HG03565 (cell line): ENCODE measurements at regions not wholly inside any gene's neighbourhood (a gene's known extent, or its start where the extent isn't known, plus 50 kb on each side); places are given as distances from the start of the nearest gene placed in this dataset.
"Not testable (repeated sequence)": the region's sequence is repeated elsewhere in the genome, so short reads cannot be mapped to it uniquely, and the experiment has no call there.

Experiments
- ATAC-seq: cut with Tn5 transposase; IDR thresholded peaks from one replicate; pipeline ENCODE4 v1.9.1; 2021; ENCODE audit warnings: mild to moderate bottlenecking, moderate library complexity; ENCODE audit not compliant: unreplicated experiment

DNA sequence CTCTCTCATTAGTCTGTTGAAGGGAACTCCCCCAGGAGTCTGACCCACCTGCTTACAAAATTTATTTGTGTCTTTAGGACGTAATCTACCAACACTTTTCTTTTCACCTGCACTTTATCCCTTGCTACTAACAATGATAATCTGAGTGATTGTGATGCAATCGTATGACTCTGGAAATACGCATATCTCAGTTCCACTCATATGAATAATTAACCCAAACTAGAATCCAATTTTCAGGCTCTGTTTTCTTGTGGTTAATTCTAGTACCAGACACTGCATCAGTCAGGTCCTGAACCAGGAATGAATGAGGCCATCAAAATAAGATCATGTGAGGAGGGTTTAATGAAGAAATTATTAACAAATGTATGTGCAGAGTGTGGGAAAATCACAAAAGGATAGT, 158.4 kb upstream of the SRD5A2 start:
- no peak for ATAC-seq

DNA sequence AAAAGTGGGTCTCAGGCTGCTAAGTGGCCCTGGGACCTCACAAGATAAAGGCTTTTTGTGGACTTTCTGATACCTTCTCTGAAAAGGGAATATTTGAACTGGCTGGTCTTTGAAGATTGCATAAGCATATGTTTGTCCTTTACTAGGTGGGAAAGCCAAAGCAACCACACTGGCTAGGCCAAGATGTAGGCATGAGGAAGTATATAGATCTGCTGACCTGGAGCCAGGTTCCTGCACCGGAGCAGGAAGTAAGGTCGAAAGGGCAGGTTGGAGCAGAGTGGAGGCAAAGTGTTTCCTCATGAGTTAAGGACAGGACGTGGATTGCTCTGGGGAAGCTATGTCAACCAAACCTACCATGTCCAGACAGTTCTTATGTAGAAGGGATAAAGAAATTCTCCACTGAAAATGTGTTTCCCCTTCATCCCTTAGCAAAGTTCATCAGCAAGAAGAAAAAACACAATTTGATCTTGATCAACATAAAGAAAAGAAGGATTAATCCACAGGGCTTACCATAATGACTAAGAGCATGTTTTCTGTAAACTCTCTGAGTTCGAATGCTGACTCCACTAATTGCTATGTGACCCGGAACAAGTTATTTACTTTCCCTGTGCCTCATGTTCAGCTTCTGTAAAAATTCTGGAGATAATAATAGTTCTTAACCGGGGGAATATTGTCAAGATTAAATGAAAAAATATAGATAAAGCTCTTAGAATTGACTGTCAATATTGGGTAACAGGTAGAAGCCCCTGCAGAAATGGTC, 156.1 kb upstream of the SRD5A2 start:
- ATAC-seq, result no peak

DNA sequence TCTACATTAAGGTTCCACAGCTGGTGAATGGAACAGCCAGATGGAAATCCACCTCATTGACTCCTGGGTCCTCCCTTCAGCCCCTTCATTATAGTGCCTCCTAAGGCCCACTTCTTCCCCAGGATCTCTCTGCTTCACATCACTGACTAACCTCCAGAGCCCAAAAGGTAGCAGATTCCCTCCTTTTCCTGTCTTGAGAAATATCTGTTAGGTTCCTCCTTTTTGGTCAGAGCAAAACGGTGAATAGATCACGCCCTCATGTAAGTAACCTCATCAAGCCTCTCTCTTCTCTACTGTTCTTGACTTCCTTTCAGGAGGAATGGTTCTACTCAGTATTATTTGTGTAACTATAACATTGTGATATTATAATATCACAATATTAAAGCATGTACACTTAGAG, 155.0 kb upstream of the SRD5A2 start:
- ATAC-seq, result no peak

DNA sequence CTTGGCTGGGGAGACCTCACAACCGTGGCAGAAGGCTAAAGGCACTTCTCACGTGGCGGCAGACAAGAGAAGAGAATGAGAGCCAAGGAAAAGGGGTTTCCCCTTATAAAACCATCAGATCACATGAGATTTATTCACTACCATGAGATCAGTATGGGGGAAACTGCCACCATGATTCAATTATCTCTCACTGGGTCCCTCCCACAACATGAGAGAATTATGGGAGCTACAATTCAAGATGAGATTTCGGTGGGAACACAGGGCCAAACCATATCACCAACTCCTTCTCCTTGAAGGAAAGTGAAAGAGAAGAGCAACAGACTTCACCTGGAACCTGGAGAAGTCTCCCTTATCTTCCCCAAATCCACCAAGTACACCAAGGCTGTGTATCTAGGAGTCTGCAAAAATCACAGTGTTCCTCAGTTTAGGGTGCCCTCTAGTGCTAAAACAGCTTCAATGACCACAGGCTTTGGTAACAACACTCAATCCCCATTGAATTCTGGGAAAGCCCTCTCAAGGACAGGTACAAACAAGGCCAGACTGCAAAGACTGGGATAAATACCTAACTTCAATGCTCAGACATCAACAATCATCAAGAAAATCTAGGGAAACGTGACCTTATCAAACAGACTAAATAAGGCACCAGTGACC, 148.8 kb upstream of the SRD5A2 start:
- no peak for ATAC-seq

DNA sequence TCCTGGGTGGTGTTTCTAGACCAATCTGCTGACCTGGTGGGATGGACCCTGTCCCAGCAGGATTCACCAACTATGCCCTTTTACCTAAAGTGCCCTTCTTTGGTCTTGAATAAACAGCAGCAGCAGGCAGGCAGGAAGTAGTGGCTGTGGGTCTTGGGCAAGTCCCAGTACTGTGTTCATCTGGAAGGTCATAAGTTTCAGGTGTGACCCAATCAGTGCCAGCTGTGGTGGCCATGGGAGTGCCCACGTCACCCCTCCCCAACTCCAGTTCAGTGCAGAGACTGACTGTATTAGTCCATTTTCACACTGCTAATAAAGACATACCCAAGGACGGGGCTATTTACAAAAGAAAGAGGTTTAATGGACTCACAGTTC, 148.3 kb upstream of the SRD5A2 start:
- no peak for ATAC-seq

DNA sequence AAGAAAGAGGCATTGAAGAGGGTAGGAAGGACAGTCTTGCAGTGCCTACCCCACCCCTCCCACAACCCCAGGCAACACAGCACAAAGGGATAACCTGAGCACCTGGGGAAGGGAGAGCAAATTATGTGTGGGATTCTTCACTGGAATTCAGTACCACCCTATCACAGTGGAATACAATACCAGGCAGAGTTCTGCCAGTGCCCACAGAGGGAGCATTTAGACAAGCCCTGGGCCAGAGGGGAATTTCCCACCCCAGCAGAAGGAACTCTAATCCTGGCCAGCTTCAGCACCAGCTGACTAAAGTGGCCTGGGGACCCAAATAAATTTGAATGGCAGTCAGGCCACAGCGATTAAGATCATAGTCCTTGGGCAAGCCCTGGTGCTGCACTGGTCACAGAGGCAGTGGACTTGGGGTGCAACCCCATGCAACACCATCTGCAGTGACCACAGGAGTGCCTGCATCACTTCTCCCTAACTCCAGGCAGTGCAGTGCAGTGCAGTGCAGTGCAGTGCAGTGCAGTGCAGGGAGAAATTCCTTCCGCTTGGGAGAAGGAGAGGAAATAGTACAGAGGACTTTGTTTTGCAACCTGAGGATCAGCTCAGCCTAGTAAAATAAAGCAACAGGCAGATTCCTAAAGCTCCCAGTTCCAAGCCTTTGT, 147.8 kb upstream of the SRD5A2 start:
- ATAC-seq, result no peak

DNA sequence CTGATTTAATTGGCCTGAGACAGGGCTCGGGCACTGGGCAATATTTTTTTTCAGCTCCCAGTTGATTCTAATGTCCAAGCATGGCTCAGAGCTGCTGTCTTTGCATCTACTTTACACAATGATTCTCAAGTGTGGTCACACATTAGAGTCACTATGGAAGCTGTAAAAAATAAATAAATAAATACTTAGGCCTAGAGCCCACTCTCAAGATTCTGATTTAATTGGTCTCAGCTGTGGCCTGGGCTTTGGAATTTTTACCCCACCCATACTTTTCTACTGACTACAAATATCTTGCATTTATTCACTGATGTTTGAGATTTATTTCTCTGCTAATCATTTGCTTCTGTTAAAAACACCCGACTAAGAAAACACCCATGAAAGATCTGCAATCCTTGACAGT, 145.7 kb upstream of the SRD5A2 start:
- no peak for ATAC-seq

DNA sequence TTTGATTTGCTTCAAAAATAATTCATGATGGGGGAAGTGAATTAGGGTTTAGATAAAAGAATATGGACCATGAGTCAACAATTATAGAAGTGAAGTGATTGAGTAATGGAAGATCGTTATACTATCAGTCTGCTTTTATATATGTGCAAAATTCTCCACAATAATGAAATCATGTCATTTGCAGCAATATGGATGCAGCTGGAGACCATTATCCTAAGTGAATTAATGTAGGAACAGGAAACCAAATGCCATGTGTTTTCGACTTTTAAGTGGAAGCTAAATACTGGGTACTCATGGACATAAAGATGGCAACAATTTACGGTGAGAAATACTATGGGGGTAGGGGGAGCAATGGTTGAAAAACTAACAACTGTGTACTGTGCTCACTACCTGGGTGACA, 144.7 kb upstream of the SRD5A2 start:
- ATAC-seq, result no peak

DNA sequence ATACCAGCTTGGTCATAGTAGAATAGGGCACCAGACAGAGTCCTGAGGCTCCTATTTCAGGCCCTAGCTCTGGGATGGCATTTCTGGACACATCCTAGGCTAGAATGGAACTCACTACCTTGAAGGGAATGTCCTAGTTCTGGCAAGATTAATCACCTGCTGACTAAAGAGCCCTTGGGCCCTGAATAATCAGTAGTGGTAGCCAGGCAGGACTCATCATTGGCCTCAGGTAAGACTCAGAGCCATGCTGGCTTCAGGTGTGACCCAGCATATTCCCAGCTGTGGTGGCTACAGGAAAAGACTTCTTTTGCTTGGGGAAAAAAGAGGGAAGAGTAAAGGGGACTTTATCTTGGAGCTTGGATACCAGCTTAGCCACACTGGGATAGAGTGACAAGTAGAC, 131.0 kb upstream of the SRD5A2 start:
- no peak for ATAC-seq

DNA sequence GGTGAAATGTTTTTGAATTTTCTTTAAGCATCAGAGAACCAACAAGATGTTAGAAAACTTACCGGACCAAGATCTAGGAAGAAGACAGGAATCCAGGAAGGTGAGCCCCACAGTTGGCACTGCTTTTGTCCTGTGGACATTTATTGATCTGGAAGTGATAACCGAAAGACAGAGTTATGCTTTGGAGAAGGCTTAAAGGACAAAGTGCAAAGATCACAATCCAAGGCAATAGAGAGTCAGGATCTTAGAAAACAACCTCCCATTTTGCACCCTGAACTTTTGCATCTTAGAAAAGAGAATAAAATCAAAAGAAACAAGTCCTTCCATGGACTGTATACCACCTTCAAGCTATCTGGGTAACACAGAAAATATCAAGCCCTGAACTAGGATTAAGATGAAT, 129.4 kb upstream of the SRD5A2 start:
- no peak for ATAC-seq

DNA sequence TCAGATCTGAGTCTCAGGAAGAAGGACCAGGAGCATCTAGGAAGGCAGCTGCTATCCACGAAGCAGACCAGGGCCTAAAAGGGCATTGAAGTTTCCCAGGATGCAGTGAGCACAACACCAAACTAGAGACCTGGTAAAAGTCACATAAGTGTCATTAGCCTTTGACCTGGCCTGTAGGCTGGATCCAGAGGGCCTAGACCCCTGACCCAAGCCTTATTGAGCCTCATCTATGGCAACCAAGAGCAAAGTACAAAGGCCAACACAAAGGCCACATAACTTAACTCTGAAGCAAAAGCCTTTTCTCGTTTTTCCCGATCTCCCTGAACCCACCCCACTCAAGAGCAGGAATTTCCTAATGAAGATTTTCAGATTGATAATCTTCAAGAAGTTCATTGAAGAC, 127.3 kb upstream of the SRD5A2 start:
- ATAC-seq, result no peak

DNA sequence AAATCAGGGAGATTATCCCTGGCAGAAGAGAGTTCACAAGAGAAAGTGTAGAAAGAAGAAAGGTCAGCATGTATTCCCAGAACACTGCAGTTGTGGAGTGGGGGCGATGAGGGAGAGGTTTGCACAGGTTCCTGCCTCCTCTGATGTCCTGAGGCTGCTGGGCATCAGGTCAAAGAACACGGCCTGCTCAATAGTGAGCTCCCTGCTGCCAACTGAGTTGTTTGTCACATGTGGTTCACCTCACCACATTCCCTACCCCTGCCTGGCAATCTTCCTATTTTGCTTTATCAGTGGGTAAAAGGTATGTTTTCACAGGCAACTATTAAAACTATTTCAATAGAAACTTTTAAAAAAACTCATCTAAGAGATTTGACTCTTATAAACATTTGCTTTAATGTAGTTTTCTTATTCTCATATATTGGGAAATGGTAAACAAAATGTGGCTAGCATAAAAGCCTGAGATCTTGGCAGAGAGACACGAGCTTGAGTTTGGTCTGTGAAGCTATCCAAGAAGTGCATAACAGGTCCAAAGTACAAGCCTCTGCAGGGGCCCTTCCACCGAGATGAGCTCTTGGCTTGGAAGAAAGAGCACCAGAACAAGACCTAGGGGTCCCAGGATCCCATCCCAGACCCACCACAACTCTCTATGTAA, 123.9 kb upstream of the SRD5A2 start:
- ATAC-seq, result no peak

DNA sequence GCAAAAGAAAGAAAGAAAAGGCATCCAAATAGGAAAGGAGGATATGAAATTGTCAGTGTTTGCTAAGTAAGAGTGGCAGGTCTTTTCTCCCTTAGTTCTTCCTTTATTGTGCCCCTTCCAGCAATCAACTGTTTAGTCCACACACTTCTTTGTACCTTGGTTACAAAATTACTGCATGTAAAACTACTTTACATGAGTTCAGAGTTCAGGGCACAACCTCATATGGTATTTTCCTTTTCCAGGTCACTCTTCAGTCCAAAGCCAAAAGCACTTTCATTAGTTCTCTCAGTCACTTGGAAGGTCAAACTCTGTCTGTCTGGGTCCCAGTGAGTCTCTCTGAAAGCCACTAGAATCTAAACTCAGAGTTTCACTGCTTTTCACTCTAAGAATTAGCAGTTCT, 122.5 kb upstream of the SRD5A2 start:
- no peak for ATAC-seq

DNA sequence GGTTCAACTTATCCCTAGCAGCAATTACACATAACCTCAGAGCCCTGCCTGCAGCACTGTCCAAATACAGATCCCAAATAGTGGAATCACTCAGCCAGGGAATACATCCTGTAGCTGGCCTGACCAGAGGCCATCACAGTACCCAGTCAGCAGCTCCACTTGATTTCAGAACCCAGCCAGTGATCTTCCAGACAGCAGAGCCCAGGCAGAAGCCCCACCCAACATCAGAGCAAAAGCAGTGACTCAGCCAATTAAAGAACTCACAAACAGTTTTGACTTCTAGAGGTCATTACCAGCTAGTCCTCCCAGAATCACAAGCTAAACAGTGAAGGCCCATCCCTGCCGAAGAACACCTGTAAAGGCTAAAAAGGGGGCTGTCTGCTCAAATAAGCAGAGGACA, 118.0 kb upstream of the SRD5A2 start:
- ATAC-seq, result no peak

DNA sequence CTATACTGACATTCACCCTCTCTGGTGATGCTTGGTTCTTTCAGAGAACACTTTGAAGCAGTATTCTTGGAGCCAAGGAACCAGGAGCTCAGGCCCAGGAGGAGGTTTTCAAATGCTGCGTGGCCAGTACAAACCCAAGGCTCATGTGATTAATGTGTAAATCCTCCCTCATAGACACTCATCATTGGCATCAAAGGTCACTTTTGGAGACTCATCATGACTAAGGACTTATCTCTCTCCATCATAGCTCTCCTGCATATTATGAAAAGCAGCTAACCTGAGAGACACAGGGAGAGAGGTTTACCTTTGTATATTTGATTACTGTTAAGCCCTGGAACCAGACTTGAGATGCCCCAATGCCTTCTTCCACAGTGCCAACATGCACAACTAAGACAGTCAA, 115.3 kb upstream of the SRD5A2 start:
- ATAC-seq, result no peak

DNA sequence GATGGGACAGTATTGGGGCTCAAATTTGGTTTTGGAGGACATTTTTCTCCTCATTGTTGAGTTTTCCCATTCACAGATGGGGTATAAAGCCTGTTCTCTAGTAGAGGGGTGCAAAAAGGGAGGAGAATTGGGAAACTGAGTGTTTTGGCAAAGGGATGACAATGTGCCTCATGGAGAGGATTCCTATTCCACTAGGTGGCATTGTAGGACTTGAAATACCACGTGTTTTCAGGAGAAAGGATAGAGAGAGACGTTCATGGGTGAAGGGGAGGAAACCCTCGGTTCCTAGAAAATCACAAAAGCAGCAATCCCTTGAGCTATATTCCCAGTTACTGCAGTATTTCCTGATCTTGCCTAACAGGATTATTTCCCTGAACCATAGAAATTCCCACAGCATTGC, 113.7 kb upstream of the SRD5A2 start:
- ATAC-seq, result no peak

DNA sequence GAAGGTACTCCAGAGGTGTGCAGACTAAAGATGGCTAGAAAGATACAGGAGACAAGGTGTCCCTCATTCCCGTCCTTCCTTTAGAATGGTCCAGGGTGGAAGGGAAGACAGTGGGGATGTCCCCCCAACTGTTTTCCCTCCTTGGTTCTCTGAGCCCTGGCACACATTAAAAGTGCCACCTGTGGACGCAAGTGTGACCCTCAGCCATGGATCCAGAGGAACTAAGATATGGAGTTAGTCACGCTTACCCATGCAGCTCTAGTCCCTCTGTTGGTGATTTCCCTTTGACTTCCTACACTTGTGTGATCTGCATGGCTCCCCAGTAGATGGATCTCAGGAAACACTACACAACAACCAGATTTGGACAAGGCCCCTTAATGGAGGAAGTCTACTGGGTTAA, 113.1 kb upstream of the SRD5A2 start:
- no peak for ATAC-seq

DNA sequence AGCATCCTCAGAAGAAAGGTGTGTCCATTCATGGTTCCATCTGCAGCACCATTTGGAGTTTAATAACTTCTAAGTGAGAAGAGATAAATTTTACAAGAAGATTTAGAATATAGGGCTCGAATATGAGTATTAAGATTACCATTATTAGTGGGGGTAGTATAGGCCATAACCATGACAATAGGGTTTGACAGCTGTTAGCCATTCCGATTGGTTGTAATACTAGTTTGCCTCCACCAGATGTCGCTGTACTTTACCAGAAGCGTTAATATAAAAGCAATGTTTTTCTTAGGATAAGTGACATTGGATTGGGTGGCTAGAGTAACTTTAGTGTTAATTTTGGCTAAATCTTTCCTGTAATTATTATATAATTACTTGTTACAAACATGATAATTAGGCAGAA, 107.5 kb upstream of the SRD5A2 start:
- no peak for ATAC-seq

DNA sequence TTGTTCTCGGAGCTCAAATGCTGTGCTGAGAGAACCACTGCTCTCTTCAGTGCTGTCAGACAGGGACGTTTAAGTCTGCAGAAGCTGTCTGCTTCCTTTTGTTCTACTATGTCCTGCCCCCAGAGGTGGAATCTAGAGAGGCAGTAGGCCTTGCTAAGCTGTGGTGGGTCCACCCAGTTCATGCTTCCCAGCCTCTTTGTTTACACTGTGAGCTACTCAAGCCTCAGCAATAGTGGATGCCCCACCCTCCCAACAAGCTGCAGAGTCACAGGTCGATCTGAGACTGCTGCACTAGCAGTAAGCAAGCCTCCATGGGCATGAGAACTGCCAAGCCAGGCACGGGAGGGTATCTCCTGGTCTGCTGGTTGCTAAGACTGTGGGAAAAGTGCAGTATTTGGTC, 102.8 kb upstream of the SRD5A2 start:
- not testable (repeated sequence) for ATAC-seq

DNA sequence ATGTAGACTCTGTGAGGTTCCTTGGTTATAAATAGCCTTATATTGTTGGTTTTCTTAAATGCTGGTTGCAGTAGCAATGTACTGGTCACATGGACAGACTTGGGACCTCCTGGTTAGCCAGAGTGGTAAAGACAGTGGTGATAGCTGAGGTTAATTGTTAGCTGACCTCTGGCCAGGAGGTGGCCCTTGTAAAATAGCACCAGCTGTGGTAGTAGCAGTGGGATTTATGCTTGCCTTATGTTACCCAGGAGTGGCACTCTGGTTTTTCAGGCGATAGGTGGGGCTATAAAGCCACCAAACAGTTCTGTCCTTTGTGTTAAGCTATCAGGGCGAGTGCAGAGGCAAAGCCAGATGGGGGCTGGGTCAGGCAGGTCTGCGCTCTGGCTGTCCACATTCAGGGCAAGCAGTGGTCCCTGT, 94.8 kb upstream of the SRD5A2 start:
- no peak for ATAC-seq

DNA sequence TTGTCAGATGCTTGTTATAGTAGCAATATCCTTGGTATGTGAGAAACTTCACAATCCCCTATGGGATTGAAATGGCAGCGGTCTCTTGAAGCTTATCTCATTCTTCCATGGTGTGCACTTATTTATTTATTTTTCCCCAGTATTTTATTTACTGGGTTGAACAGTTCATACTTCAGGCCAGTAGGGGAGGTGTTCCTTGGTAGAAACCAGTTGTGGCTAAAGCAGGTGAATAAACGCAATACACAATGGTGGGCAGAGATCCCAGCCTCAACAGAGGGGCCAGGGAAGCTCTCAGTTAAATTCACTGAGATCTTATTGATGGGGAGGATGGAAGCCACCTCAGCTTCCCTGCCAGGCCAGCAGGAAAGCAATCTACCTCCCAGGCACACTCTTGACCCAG, 93.7 kb upstream of the SRD5A2 start:
- ATAC-seq, result no peak

DNA sequence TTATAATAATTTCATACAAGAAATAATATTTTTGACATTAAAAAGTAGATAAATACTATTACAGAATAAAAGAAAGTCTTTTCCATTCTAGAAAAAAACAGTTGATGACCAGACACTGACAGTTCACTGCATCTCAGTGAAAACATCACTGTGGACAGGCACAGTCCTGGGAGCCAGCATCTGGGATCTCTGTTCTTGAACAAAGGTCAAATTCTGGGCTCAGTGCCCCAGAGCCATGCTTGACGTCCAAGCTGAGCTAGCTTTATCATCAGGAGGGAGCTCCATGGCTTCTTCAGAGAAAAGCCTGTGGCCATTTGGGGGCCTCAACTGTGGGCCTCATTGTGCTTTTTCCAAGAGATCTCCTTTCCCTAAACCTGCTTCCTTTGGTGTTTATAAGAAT, 86.1 kb upstream of the SRD5A2 start:
- no peak for ATAC-seq
